ENCODE measurements at regions not wholly inside any gene's neighbourhood (a gene's known extent, or its start where the extent isn't known, plus 50 kb on each side); places are given as distances from the start of the nearest gene placed in this dataset.

DNA sequence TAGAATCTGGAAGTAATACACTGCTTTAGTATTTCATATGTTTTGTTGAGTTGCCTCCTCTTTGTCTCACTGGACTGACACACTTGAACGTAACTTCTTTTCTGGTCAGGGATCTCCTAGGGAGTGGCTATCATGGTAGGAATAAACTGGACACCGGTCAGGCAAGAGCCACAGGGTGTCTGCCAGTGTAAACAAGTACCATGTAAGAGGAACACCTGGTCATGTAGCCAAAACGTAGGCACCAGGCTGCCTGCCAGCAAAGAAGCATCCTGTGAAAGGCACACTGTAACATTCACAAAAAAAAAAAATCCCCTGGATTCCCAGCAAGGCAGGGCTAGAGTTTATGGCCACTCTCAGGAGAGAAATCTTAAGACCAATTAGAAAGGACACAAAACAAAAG is 372.8 kb upstream of the RND3 start:
- TF ChIP-seq, protein P1, sequence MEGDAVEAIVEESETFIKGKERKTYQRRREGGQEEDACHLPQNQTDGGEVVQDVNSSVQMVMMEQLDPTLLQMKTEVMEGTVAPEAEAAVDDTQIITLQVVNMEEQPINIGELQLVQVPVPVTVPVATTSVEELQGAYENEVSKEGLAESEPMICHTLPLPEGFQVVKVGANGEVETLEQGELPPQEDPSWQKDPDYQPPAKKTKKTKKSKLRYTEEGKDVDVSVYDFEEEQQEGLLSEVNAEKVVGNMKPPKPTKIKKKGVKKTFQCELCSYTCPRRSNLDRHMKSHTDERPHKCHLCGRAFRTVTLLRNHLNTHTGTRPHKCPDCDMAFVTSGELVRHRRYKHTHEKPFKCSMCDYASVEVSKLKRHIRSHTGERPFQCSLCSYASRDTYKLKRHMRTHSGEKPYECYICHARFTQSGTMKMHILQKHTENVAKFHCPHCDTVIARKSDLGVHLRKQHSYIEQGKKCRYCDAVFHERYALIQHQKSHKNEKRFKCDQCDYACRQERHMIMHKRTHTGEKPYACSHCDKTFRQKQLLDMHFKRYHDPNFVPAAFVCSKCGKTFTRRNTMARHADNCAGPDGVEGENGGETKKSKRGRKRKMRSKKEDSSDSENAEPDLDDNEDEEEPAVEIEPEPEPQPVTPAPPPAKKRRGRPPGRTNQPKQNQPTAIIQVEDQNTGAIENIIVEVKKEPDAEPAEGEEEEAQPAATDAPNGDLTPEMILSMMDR (IDR thresholded peaks at IDR 0.05; ENCODE audit: low read depth, low read length) = no peak
- no peak for DNase-seq (ENCODE audit: extremely low read depth, low read depth)

DNA sequence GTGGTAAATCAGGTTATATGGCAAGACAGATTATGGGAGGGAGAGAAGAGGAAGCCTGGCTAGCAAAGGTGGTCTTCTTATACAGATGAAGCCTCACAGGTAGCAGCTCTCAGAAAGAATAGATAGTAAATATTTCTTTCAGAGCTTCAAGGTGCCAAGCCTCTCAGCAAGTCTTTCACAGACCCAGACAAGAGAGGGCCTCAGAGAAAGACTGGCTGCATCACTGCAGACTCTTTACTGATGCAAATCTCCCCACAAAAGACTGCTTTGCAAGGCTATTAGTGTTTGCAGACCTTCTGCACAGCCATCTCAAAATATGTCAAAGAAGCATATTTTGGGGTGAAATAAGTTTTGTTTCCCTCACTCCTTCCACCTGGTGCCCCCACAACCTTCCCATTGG is 372.4 kb upstream of the RND3 start:
- TF ChIP-seq, protein P1 (IDR thresholded peaks at IDR 0.05; ENCODE audit: low read depth, low read length) = no peak
- DNase-seq (ENCODE audit: extremely low read depth, low read depth) = no peak

DNA sequence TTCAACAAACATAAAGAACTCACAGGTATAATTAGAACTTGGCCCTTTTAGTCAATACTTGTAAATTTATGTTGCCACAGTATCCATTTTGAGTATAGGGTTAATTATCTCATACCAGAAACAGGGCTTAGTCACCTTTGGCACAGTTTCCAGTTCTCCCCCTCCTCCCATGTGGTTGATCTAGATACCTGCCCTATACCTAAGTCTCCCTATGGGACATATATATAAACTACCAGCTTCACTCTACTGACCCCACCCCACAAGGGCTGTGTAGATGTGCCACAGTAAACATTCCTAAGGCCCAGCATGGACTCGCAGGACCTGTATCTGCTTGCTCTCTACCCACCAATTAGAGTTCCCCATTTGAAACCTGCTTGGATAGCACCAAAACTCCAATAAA is 371.7 kb upstream of the RND3 start:
- TF ChIP-seq, protein P1 (IDR thresholded peaks at IDR 0.05; ENCODE audit: low read depth, low read length) = no peak
- DNase-seq (ENCODE audit: extremely low read depth, low read depth) = no peak

DNA sequence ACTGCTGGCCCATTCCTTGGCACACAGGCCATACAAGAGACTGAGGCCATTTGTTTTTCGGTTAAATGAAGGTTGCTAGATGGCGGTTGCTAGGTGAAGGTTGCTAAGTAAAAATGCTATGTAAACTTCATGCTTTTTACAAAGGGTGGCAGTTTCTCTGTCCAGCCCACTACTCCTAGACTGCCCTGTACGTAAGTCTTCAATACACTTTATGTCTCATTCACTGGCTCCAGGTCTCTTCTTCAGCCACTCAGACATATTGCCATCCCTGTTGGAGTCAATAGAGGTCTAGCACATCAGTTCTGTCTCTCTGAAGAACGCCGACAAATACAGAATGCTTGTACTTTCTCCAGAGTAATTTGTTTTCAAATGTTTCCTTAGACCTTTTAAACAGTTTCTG is 370.9 kb upstream of the RND3 start:
- no peak for DNase-seq (ENCODE audit: extremely low read depth, low read depth)
- TF ChIP-seq, protein P1 (IDR thresholded peaks at IDR 0.05; ENCODE audit: low read depth, low read length) = no peak

DNA sequence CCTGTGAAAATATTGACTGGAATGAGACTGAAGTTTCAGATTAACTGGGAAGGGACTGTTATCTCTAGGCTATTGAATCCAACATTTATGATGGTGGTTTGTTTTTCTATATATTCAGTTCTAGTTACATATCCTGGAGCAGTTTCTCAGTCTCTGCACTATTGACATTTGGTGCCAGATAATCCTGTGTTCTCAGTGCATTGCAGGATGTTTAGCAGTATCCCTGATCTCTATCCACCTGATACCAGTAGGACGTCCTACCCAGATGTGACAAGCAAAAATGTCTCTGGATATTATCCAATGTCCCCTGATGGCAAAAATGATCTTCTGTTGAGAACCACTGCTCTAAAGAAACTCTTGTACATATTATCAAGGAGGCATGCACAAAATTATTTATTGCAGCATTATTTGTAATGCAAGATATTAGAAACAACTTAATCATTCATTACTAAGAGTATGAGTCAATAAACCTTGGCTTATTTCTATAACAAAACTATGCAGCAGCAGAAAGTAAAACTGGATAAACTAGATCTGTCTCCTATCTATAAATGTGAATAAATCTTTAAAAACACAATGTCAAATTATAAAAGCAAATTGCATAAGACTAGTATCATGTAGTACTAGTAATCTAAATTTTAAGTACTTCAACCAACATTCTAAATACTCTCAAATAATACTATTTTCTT is 369.3 kb upstream of the RND3 start:
- no peak for DNase-seq (ENCODE audit: extremely low read depth, low read depth)
- TF ChIP-seq, protein P1 (IDR thresholded peaks at IDR 0.05; ENCODE audit: low read depth, low read length) = no peak

DNA sequence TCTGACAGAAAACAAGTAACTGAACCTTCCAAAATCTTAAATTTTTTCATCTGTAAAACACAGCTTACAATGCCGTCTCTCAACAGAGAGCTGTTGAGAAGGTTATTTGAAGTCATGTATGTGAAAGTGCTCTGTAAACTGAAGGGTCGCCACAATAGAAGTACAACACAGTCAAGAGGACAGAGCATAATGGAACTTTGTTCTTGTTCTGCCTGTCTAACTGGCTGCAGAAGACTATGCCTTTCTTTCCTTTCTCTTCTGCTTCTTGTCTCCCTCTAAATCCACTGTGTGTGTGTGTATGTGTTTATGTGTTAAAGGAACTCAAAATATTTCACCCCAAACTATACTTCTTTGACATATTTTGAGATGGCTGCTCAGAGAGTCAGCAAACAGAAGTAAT is 365.8 kb upstream of the RND3 start:
- TF ChIP-seq, protein P1 (IDR thresholded peaks at IDR 0.05; ENCODE audit: low read depth, low read length) = no peak

DNA sequence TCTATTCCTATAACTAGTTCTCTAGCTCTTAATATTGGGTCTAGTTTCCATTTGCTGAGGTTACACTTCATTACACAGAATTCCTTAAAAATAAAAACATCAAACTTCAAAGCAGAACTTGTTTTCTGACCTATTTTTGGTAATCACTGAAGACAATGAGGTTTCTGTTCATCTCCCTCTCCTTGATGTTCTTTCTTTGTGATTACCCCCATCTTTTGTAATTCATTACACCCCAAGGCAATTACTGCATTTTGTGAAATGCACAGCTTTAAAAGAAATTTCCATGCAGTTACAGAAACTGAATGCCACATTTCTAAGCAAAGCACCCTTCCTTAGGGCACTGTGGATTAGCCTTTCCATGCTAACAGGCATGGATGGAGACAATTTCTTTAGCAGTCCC is 363.2 kb upstream of the RND3 start:
- TF ChIP-seq, protein P1 (IDR thresholded peaks at IDR 0.05; ENCODE audit: low read depth, low read length) = no peak
- no peak for DNase-seq (ENCODE audit: extremely low read depth, low read depth)

More for the DNA sequence above, 365.8 kb upstream of the RND3 start:
- DNase-seq (ENCODE audit: extremely low read depth, low read depth) = no peak

Data from AG09319 (cell line).